ENCODE measurements at regions not wholly inside any gene's neighbourhood (a gene's known extent, or its start where the extent isn't known, plus 50 kb on each side); places are given as distances from the start of the nearest gene placed in this dataset.
"Not testable (repeated sequence)": the region's sequence is repeated elsewhere in the genome, so short reads cannot be mapped to it uniquely, and the experiment has no call there.

DNA sequence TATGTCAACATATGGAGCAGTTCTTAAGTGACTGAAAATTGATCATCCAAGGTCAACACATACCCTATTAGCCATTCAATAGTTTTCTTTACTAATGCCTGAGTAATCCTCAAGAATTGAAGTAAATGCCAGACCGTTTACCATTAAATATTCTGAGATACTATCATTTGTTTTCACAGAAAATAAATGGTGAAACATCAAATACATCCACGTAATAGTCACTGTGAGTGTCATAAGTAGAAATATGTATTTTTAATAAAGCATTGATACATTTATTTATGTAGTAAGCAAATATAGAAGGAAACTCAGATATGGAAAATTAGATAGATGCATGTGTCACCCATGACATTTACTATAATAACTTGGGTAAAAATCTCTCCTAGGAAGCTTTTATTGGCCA, 927.8 kb upstream of the NRXN1 start:
- ChIA-PET CTCF (no interaction called here), POLR2A (no interaction called here)

DNA sequence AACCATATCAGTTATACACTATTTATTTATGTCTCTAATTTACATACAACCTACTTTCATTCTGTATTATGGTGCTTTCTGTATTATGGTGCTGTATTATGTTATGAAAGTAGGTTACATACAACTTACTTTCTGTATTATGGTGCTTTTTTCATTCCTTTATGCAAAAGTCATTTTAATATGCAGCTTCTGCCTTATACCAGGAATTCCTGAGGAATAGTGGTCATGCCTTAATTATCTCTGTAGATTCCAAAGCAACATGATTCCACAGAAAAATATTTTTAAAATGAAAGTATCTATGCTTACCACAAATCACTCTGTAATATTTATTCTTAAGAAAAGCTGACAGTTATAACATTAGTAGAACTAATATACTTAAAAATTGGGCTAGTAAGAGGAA, 922.0 kb upstream of the NRXN1 start:
- POLR2A ChIA-PET: no interaction called here

DNA sequence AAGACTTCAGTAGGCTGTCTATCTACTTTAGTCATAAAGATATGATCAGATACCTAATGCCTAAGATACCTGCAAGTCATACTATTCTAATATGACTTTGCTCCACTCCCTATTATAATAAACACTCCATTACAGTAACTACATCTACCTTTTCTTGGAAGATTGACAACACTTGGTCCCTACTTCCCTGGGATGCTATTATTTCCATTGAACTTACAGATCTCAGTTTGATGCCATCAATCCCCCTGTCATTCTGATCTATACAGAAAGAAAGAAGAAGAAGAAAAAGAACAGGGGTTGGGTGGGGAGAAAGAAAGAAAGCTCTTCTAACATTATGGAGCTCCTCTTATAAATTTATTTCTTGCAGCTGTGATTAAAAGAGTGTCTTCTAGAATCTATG, 889.1 kb upstream of the NRXN1 start:
- ChIA-PET POLR2A (no interaction called here), CTCF (no interaction called here)

More for the DNA sequence above, 922.0 kb upstream of the NRXN1 start:
- CTCF ChIA-PET: no interaction called here

DNA sequence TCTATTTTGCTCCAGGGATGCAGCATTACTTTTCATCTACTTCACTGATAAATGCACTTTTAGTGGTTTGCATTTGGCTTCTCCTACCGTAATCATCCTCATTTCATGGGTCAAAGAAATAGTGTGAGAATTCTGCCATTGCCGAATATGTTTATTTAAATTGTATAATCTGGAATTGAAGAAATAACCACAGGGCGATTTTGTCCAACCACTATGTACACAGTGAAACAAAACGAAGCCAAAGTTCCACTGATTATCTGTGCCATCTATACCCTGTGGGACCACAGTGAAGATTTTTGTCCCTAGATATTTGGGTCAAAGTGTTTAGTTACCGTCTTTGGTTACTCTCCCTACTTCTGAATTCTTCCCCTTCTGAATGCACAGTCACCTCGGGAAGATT, 888.6 kb upstream of the NRXN1 start:
- CTCF ChIA-PET: no interaction called here
- POLR2A ChIA-PET: no interaction called here

DNA sequence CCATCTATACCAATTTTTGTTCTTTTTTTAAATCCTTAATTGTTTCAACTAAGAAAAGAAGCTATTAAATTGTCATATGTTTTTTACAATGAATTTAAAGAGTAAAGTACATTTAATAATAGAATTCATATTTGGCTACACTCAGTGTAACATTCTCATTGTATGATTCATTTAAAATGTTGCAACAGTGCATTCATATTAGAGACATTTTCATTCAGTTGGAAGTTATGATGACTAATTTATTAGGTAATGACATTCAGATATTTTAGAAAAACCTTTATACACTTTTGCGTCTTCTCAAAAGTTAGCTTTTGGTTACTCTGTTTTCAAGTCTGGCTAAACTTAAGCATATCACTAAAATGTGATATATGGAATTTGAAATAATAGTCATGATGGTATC, 887.5 kb upstream of the NRXN1 start:
- CTCF ChIA-PET: no interaction called here
- POLR2A ChIA-PET: no interaction called here

DNA sequence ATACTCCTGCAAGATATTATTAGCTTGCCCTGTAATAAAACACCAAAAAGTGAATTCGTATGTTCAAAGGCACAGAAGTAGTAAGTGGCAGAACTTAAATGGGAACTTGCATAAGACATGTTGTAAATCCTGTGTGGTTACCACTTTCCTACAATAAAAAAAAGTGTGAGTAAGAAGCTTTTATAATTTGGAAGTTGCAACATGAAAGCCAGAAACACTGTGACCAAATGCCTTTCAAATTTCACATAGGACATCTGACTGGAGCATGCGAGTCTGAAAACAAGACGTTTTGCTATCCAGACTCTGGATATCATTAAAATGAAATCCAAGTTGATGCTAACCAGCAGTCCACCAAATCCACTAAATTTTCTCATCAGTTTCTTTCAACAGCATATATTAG, 886.2 kb upstream of the NRXN1 start:
- CTCF ChIA-PET: no interaction called here
- POLR2A ChIA-PET: no interaction called here

DNA sequence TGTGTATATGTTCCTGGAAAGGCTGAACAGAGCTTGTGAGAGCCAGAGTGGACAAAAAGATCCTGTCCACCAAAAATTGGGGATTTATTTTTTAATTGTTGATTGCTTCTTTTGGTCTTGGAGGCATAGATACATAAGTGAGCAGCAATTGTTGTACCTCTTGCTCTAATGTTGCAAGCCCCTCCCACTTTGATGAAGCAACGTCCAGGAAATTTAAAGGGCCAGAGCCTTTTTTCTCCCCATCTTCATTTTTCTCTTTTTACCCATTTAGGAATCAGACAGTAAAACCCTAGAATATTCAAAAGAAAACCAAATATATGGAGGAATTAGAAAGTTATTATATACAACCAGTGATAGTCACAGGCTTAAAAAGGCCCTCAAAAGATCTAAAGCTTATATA, 871.8 kb upstream of the NRXN1 start:
- CTCF ChIA-PET: no interaction called here
- POLR2A ChIA-PET: no interaction called here

DNA sequence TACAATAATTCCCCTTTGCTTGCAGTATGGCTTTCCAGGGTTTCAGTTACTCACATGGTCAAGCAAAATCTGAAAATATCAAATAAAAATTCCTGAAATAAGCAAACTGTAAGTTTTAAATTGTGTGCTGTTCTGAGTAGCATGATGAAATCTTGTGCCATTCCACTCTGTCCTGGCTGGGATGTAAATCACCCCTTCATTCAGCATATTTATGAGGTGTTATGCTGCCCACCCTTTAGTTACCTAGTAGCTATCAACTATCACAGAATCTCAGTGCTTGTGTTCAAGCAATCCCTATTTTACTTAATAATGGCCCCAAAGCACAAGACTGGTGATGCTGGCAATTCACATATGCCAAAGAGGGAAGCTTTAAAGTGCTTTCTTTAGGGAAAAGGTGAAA, 867.7 kb upstream of the NRXN1 start:
- POLR2A ChIA-PET: no interaction called here
- CTCF ChIA-PET: no interaction called here

DNA sequence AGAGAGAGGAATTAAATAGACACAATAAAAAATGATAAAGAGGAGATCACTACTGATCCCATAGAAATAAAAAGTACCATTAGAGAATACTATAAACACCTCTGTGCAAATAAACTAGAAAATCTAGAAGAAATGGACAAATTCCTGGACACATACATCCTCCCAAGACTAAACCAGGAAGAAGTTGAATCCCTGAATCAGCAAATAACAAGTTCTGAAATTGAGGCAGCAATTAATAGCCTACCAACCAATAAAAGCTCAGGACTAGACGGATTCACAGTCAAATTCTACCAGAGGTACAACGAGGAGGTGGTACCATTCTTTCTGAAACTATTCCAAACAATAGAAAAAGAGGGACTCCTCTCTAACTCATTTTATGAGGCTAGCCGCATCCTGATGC, 862.7 kb upstream of the NRXN1 start:
- CTCF ChIA-PET: not testable (repeated sequence)

DNA sequence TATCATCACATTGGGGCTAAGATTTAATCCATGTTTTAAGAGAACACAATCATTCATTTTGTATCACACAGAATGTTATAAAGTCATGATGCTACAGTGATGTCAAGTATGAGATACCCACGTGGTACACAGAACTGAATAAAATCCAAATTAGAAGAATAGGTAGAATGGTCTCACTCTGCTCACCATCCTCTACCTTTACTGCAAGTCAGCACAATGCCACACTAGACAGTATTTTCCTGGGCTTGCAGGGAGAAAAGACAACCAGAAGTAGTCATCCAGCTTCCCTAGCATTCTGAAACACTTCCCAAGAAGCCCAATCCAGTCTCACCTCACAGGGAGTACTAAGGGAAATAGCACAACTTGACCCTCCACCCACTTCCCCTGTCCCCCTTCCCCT, 856.2 kb upstream of the NRXN1 start:
- CTCF ChIA-PET: no interaction called here
- POLR2A ChIA-PET: no interaction called here

More for the DNA sequence above, 862.7 kb upstream of the NRXN1 start:
- POLR2A ChIA-PET: not testable (repeated sequence)

DNA sequence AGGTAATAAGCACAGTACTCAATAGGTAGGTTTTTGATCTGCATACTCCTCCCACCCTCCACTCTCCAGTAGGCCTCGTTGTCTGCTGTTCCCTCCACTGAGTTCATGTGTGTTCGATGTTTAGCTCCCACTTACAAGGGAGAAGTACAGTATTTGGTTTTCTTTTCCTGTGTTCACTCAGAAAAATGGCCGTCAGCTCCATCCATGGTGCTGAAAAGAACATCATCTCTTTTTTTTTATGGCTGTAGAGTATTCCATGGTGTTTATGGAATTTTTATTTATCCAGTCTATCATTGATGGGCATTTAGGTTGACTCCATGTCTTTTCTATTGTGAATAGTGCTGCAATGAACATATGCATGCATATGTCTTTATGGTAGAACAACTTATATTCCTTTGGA, 849.7 kb upstream of the NRXN1 start:
- ChIA-PET CTCF (no interaction called here), POLR2A (no interaction called here)

DNA sequence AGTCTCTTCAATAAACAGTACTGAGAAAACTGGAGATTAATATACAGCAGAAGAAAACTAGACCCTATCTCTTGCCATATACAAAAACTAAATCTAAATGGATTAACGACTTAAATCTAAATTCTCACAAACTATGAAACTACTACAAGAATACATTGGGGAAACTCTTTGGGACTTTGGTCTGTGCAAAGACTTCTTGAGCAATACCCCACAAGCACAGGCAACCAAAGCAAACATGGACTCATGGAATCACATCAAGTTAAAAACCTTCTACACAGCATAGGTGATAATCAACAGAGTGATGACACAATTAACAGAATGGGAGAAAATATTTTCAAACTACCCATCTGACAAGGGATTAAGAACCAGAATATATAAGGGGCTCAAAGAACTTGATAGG, 848.2 kb upstream of the NRXN1 start:
- ChIA-PET POLR2A (no interaction called here), CTCF (no interaction called here)

DNA sequence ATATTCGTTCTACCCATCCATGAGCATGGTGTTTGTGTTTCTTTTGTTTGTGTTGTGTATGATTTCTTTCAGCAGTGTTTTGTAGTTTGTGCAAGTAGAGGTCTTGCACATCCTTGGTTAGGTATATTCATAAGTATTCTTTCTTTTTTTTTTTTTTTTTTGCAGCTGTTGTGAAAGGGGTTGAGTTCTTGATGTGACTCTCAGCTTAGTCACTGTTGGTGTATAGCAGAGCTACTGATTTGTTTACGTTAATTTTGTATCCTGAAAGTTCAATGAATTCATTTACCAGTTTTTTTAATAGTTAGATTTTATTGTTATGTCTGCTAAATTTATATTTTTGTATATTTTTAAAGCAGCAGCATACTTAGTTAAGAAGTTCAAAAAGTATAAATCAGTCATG, 834.4 kb upstream of the NRXN1 start:
- ChIA-PET CTCF (interaction anchor here (0.6 kb wide), 1 partner anchor 1333 kb away, joined by 3 read pairs; no protein-coding TSS in a partner anchor), POLR2A (no interaction called here)

DNA sequence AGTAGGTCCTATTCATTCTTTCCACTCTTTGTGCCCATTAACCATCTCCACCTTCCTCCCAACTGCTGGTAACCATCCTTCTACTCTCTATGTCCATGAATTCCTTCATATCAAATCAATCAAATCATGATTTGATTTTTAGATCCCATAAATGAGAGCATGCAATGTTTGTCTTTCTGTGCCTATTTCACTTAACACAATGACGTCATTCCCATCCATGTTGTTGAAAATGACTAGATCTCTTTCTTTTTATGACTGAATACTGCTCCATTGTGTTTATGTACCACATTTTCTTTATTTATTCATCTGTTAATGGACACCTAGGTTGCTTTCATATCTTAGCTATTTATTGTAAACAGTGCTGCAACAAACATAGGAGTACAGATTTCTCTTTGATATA, 827.3 kb upstream of the NRXN1 start:
- ChIA-PET POLR2A (no interaction called here), CTCF (no interaction called here)

DNA sequence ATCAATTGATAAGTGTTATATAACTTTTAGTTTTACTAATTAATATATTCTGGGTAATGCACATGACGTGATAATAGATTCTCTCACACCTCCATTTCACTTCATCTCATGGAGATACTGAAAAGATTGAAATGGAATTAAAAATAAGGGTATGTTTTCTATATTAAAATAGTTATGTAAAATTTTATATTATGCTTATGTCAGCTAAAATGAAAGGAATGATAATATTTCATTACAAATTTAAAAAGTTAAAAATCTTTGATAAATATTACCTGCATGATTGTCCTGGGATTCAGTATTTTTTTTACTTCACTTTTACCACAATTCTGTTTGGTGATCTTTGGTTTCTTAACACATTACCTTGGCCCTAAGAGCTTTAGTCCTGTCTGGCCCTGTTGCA, 823.8 kb upstream of the NRXN1 start:
- ChIA-PET CTCF (no interaction called here), POLR2A (no interaction called here)

DNA sequence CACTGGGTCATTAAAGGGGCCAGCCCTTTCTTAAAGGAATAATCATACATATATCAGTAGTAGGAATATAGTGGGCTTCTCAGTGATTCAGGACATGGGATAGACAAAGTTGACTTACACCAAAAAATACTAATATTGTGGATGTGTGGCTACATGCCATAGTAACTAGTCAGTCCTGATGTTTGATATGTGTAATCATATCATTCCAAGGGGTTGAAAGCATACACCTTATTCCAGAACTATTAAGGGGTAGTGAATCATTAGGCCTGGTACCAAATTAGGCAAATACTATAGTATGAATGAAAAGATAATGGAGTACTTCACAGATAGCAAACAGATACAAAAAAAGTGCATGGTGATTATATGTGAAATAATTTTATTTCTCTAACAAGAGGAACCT, 814.9 kb upstream of the NRXN1 start:
- CTCF ChIA-PET: no interaction called here
- POLR2A ChIA-PET: no interaction called here

DNA sequence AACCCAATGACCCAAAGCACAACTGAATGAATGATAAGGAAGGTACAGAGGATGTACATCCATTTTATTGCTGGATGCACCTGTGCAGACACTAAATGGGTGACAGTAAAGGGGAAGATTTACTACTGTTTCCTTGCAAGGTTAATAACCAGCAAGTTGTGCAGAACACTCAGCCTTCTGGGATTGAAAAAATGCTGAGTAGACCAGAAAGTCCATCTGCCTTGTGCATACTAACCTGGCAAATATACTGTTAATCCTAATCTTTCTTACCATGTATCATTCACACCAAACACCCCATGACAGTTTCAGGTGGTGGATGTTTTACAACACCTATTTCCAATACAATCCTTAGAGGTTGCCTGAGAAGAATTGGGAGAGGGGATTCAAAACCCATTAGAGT, 814.1 kb upstream of the NRXN1 start:
- ChIA-PET POLR2A (no interaction called here), CTCF (no interaction called here)

DNA sequence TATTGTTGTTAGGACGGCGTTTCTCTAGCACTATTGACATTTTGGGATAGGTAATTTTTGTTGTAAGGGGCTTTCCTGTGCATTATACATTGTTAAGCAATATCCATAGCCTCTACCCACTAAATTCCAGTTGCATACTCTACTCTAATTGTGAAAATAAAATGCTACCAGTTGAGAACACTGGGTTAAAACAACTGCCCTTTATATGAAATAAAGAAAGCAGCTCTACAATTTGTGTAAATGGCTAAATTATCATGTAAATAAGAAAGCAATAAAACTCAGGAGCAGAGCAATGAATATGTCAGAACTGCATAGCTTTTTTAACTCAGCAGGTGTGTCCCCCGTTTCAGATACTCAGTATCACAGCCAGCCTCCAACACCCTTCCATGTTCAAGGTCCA, 812.7 kb upstream of the NRXN1 start:
- ChIA-PET CTCF (no interaction called here), POLR2A (no interaction called here)

DNA sequence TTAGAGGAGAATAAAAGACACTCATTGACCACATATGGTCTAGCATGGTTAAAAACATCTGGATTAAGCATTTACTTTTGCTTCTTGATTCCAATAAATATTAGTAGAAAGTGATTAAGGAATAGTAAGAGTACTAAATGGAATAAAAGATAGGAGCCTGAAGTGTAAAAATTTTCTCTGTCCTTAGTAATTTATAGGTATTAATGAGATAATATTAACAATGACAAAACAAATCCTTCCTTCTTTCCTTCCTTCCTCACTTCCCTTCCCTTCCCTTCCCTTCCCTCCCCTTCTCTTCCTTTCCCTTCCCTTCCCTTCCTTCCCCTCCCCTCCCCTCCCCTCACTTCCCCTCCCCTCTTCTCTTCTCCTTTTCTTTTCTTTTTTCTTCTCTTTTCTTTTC, 797.5 kb upstream of the NRXN1 start:
- ChIA-PET CTCF (no interaction called here), POLR2A (no interaction called here)

DNA sequence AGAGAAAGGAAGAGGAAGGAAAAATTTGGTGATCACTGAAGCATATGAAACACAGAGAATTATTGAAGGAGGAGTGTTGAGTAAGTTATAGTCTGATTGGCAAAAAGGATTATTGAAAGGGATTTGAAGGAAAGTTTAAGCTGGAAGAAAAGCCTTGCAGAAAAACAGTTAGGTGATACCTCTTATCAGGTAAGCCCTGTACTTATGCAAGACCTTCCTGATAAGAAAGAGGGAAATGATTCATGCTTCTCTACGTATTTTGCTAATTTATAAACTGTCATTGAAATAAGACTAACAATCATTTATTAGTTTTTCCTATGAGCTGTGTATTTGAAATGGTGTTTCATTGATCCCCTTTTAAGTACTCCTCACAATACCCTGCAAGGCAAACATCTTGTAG, 793.9 kb upstream of the NRXN1 start:
- CTCF ChIA-PET: no interaction called here
- POLR2A ChIA-PET: no interaction called here

DNA sequence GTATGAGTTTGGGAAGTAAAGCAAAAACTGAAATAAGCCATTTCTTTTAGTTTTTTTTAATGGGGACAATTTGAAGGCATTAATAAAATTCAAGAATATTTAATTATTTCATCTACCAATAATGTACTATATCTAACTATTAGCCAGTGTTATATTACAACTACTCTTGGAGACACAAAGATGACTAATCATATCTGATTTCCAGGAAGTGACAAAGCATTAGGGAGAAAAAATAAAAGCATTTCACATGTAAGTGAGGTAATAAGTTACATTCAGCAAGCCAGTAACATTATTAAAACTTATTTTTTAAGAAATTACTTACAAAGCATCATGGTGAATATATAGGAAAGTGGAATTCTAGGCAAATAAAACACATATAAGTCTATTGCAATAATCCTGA, 781.3 kb upstream of the NRXN1 start:
- ChIA-PET CTCF (no interaction called here), POLR2A (no interaction called here)

DNA sequence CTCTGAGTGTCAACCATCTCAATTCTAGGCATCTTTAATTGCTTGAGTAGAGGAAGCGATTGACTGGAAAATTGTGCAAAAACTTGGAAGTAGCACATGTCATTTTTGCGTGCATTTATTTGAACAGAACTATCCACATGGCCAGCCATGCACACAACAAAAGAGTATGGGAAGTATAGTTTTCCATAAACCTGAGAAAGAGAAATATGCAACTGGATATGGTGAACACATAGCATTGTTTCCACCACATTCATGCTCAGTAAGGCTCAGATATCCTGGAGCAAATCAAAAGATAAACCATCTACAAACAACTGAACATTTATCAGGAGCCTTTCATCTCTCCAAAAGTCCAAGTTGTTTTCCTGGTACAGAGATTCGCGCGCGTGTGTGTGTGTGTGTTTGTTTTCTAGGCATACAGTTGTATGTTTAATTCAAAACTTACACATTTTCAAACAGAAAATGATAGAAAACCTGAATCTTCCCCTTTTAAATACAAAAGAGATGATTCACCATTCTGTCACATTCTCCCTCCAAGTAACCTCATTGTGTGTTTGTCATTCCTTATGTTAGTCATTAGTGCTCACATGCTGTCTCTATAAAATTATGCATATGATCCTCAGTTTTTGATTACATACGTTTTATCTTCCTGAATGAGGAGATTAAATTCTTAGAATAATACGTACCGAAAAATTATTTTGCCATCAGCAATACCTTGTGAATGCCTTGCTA, 780.4 kb upstream of the NRXN1 start:
- POLR2A ChIA-PET: no interaction called here
- CTCF ChIA-PET: no interaction called here

DNA sequence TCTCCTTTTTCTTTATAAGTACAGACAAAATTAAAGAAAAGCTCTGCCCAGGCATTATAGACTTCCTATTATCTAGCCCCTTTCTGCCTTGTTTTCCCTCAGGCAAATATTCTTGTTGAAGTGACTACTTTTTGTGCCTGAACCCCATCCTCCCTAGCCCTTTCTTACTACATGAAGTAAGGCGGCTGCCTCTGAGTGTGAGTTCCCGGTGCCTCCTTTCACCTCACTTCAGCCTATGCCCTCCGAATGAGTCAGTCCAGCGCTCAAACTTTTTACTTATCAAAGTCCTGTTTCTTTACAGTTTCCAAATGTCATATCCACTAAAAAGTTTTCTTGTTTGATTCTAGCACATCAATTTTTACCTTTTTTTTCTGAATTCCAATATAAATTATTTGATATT, 778.3 kb upstream of the NRXN1 start:
- ChIA-PET POLR2A (no interaction called here), CTCF (no interaction called here)

Measured in activated CD8-positive, alpha-beta memory T cell treated with anti-CD3 and anti-CD28 coated beads for 36 hours (primary cell).